Posterior vena cava (tissue), 2 donors: ENCODE measurements at regions not wholly inside any gene's neighbourhood (a gene's known extent, or its start where the extent isn't known, plus 50 kb on each side); places are given as distances from the start of the nearest gene placed in this dataset.

Experiments
- DNase-seq: peaks from one replicate; pipeline ENCODE4 v3.0.0-alpha.2; 2020; ENCODE audit warnings: low spot score
- intact Hi-C, 2 donors: fragments of 100-400 bp; cut with DNase I; formaldehyde crosslinking; loops; one replicate each; pipeline versions ENCODE4 v1.14.1 to v1.14.2; 2022 to 2023
- donor health status: DM: yes; HTN: yes; CAD: no.
- donor health status: DM: yes; HTN: yes; CAD: no.

DNA sequence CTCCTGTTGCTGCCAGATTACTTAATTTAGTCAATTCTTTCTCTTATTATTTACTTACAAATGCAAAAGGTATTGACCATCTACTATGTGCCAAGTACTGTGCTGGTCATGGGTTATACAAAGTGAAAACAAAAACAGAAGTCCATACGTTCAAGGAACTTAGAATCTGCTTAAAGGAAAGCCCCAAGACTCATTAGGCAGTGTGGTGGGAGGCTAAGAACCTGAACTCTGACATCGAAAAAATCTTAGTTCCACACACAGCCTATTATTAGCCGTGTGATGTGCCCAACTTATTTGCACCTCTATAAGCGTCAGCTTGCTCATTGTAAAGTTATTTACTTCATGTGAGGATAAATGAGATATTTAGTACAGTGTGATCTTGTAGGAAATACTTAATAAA is 227.4 kb upstream of the SORCS1 start:
- intact Hi-C loops, result no loop called here
- no peak for DNase-seq

DNA sequence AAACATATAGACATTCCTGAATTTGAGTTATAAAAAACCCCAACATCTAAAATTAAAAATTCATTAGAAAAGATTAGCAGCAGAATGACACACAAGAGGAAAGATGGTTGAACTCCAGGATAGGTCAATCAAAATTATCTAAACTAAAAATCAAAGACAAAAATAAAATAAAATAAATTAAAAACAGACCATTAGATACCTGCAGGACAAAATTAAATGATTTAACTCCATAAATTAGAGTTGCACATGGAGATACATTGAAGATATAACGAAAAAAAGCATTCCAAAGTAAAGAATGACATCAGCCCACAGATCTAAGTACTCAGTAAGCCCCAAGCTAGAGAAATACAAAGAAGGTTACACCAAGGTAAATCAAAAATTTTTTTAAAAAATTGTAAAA is 226.1 kb upstream of the SORCS1 start:
- DNase-seq, result no peak
- intact Hi-C loops, result no loop called here

DNA sequence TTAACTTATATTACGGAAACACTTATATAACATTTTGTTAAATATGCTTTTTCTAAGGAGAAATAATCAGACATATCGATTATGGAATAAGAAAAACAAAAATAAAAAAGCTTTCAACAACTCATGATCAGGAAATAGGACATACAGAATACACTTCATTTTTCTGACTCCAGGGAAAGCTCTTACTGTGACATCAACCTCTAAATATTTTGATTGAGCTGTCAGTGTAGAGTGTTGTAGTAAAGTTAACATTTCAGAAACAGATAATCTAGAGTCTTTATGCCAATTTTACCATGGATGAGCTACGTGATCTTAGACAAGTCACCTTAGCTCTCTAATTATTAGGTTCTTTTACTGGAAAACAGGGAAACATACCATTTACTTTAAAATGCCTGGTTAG is 218.9 kb upstream of the SORCS1 start:
- intact Hi-C loops, result no loop called here
- DNase-seq, result no peak

DNA sequence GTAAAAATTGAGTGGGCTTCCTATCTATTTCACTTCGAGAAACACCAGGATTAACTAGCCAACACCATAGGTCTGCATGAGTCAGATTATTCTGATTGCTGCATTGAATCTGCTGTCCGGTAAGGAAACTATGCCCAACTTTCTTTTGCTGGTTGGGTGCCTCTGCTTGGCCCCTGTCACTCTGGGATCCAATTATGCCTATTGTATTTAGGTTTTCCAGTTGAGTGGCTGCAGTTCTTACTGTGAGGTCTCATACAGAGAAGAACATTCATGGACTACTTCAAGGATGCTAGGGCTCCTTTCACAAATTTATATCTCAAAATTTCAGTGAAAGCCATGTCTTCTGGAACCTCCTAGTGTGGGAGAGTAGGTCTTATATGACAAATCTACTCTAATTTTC is 215.1 kb upstream of the SORCS1 start:
- DNase-seq, result no peak
- intact Hi-C loops, result no loop called here

DNA sequence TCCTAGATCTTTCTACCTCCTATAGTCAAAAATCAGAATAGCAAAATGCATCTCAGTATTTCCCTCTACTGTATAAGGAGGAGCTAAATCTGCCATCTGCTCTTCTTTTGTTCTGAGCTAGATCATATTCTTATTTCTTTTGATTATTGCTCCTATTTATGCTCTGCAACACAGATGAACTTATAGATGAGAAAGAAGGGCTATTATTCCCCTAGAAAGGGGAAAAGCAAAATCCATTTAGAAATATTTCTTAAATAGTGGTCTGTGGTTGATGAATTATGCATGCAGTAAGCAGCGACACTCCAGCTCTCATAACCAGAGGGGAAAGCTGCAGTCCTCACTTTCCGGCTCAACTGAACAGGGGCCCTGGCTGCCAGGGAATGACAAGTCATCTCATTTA is 207.3 kb upstream of the SORCS1 start:
- intact Hi-C loops, result no loop called here
- no peak for DNase-seq

DNA sequence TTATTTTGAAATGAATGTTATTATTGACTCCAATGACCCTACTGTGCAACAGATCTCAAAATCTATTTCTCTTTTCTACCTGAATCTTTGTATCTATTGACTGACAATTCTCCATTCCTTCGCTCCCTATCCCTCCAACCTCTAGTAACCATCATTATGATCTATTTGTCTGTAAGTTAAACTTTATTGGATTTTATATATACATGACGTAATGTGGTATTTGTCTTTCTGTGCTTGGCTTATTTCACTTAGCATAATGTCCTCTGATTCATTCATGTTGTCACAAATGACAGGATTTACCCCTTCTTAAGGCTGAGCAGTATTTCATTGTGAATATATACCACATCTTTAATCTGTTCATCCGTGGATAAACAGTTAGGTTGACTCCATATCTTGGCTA is 200.4 kb upstream of the SORCS1 start:
- intact Hi-C loops, result no loop called here
- DNase-seq, result no peak

DNA sequence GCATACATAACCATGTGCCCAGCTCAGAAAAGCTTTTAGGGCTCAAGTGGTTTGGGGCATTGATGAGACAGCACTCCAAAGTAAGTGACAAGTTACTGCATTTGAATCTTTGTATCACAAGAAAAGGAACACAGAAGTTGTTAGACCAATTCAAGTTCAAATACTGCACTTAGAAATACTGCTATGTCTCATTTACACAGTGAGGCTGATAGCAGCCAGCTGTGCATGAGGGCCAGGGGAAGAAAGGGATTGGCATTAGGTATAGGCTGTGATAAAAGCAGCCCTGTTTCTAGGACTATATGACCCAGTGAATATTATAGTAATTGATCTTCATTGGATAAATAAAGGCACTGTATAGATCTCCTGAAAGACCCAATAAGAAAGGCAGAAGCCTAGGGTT is 197.8 kb upstream of the SORCS1 start:
- intact Hi-C loops, result no loop called here
- DNase-seq, result no peak

DNA sequence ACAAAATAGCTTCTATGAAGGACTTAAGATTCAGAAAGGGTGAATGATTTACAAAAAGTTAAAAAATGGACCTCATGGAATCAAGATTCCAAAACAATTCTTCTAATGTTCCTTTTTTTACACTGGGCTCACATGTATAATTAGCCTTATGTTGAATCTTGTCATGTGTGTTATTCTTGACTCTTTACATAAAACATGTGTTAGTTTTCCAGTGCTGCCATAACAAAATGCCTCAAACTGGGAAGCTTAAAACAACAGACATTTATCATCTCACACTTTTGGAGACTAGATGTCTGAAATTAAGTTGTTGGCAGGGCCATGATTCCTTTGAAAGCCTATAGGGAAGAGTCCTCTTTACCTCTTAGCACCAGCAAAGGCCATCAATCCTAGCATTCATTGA is 192.5 kb upstream of the SORCS1 start:
- DNase-seq, result no peak
- intact Hi-C loops, result loop anchor here in 1 of 2 donors (5.0 kb wide), 1 partner anchor 1385 kb away; no protein-coding TSS in a partner anchor

DNA sequence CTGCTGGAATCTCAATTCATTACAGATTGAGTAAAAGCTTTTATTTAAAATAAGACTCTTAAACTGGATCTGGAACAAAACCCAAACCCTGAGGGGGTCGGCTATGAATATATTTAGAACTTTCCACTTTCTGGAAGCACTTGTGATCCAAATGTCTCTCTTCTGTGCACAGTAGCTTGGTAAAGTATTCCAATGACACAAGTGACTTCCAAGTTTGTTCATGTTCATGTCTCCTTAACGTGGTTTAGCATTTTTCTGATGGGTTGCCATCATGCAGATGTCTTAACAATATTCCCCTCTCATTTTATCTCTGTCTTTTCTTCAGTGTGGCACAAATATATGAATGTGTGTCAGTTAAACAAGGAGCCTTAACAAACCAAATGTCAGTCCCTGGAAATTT is 191.9 kb upstream of the SORCS1 start:
- DNase-seq, result no peak
- intact Hi-C loops, result loop anchor here in 1 of 2 donors (5.0 kb wide), 1 partner anchor 1386 kb away; no protein-coding TSS in a partner anchor

DNA sequence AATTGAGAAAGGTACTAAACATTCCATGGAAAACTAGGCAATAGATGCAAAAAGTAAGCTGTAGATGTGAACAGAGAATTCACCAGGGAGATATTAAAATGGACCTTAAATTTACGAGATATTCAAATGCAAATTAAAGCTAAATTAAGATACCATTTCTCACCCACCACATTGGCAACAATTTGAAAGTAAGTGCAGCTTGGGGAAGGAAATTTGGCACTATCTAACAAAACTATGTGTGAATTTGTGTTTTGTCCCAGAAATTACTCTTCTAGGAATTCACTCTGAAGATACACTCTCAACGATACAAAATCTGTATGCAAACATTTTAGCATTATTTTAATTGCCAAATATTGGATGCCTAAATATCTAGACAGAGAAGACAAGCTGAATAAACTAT is 178.2 kb upstream of the SORCS1 start:
- DNase-seq, result no peak
- intact Hi-C loops, result no loop called here

DNA sequence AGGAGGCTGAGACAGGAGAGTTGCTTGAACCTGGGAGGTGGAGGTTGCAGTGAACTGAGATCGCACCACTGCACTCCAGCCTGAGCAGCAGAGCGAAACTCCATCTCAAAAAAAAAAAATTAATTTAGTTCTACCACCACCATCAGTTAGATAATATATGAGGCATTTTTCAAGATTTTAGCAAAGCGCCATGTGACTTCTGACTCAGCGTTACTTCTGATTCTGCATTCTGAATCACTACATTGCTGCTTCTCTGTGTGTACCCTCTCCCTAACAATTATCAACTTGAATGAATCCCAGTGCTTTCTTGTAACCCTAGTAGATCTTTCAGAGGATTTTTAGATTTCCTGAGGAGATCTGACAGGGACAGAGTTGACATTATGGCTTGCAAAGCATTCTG is 176.8 kb upstream of the SORCS1 start:
- intact Hi-C loops, result no loop called here
- DNase-seq, result no peak

DNA sequence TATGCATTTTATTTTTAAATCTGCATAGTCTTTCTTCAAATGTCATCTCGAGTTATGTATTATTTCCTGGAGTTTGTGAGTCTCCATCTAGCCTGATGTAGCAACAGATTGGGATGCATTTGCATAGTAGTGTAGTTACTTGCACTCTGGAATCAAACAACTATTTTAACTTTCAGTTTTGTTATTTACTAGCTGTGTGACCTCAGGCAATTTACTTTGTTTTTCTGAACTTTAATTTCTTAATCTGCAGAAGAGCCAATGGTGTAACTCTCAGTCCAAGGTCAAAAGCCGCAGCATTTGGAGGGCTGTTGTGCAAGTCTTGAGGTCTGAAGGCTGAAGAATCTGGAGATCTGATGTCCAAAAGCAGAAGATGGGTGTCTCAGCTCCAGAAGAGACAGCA is 175.8 kb upstream of the SORCS1 start:
- DNase-seq, result no peak
- intact Hi-C loops, result no loop called here

DNA sequence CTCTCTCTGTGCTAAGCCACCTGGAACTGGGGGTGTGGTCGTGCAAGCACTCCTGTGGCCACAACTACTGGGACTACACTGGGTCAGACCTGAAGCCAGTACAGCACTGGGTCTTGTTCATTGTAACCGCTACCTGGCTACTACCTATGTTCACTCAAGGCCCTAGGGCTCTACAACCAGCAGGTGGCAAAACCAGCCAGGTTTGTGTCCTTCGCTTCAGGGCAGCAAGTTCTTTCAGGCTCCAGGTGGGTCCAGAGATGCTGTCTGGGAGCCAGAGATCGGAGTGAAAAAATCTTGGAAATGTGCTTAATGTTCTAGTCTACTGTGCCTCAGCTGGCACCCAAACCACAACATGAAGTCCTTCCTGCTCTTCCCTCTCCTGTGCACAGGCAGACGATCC is 171.6 kb upstream of the SORCS1 start:
- DNase-seq, result no peak
- intact Hi-C loops, result no loop called here

DNA sequence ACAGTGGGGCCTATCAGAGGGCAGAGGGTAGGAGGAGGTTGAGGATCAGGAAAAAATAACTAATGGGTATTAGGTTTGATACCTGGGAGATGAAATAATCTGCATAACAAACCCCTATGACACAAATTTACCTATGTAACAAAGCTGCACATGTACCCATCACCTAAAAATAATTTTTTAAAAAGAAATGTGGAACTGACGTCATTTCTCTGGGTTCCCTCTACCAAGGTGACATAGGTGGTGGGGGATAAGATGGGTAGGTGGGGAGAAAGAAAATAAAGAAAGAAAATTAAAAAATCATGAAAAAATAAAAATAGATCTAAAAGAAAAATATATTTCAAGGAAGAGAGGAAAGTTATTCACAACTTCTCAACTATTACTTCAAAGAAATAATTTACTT is 153.1 kb upstream of the SORCS1 start:
- DNase-seq, result no peak
- intact Hi-C loops, result no loop called here

DNA sequence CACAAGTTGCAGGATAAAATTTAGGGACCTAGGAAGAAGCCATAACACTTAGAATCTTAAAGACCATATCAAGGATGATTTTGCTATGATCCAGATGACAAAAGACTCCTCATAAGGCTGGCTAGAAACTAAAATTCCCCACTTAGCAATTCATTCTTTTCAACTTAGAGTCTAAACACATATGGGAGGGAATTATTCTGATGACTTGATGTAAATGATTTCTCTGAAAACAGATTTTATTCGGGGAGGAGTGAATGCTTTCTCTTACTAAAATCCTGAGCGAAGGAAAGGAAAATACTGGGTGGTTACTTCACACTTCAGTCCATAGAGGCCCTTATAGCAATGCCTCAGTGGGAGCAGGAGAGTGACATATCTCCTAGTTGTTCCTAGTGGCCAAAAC is 138.7 kb upstream of the SORCS1 start:
- no peak for DNase-seq
- intact Hi-C loops, result no loop called here

DNA sequence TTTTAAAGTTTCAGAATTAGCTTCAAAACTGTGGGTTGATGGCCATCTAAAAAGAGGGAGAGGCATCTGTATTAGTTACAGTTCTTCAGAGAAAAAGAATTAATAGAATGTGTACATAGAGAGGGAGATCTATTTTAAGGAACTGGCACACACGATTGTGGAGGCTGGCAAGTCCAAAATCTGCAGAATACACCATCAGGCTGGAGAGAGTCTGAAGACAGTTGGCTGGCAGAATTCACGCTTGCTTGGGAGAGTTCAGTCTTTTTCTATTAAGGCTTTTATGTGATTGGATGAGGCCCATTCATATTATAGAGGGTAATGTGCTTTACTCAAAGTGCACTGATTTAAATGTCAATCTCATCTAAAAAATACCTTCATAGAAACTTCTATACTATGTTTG is 135.1 kb upstream of the SORCS1 start:
- DNase-seq, result no peak
- intact Hi-C loops, result no loop called here

DNA sequence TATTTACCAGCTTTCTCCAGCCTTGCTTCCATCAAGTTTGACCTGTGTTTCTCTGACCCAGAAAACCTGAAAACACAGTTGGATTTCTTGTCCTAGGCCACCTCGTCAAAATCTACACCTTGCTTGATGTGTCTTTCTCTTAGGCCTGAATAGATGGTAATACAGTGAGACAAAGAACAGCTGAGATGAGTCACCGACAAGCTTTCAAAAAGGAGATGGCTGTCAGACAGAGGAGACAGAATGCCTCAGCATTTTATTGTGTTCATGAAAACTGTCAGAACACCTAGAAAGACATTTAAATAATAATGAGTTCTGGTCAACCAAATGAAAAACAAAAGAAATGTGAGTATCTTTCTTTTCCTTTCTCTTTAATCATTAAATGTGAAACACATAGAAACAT is 119.7 kb upstream of the SORCS1 start:
- DNase-seq, result no peak
- intact Hi-C loops, result no loop called here

DNA sequence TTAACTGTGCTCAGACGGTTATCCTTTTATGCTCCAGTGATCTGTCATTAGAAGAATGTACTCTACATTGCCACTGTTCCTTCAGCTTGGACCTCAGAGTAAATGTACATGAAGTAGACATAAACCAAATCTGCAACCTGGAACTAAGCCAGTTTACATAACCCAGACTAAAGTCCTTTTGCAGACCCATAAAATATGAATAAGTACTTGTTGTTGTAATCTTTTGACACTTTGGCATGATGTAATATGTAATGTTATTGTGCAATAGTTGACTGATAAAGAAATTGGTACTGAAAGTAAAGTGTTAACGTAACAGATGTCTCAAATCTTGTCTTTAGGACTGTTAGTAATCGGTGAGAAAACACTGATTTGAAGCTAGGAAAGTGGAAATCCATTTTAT is 115.8 kb upstream of the SORCS1 start:
- DNase-seq, result no peak

DNA sequence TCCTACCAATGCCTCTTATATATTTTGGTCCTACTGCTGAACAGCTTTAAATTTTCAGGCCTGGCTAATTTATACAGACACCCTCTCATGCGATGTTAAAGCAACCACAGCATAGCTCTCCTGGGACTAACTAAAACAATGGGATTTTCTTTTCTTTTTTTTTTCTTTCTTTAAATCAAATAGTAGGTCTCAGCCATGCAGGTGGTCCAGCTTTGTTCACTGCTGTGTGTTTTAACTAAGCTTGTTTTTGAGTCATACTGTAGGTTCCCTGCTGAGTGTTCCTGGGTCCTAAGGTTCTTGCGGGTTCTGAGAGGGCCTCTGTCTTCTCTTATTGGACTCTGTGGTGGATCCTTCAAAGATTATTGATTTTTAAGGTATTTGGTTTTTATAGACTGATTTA is 113.1 kb upstream of the SORCS1 start:
- DNase-seq, result no peak
- intact Hi-C loops, result no loop called here

More for the DNA sequence above, 115.8 kb upstream of the SORCS1 start:
- intact Hi-C loops, result no loop called here

DNA sequence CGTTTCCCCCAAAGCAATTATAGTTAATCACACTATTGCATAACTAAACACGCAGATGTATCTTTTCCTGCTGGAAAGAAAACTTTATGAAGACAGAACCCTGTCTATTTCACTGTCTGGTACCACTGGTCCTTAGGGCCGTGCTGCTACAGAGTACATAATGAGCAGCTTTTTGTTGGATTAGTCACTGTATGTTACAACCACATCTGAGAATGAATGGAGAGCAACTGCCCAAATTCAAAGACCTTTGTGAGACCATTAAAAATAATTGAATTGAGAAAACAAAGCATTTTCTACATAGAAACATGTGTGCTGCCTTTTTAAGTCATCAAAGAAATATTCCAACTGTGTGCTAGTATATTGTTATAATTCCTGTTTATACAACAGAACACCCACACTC is 111.3 kb upstream of the SORCS1 start:
- intact Hi-C loops, result no loop called here

DNA sequence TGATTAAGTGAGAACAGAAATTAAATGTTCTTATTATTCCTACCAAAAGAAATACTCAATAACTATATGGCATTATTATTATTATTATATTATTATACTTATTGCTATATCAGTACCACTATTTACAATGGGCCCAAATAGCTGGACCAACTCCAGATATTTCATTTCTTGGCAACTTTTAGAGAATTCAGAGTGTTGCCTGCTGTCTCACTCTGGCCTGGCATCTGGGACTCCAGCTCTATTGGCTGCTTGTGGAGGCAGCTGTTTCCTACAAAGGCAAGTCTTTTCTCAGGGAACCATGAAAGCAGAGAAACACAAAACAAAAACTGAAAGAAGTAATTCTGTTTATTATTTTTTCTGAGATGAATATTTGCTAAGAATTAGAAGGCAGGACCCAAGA is 105.1 kb upstream of the SORCS1 start:
- intact Hi-C loops, result no loop called here
- DNase-seq, result no peak

More for the DNA sequence above, 111.3 kb upstream of the SORCS1 start:
- no peak for DNase-seq

DNA sequence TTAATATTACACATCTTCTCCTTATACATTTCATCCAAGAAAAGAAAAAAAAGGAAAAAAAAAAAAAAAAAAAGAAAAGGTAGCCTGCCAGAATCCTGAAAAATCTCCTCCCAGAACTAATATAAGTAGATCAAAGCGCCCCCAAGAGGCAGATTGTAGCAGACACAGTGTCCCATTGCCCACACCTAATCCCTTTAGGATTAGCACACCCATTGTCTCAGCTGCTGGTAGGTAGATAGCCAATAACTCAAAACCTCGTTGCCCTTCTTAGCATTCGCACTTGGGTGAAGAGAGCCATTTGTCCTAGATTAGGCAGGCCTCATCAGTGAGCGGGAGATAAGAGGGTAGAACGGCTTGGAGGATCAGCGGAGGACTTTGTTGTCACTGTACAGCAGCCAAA is 100.2 kb upstream of the SORCS1 start:
- DNase-seq, result no peak
- intact Hi-C loops, result no loop called here

DNA sequence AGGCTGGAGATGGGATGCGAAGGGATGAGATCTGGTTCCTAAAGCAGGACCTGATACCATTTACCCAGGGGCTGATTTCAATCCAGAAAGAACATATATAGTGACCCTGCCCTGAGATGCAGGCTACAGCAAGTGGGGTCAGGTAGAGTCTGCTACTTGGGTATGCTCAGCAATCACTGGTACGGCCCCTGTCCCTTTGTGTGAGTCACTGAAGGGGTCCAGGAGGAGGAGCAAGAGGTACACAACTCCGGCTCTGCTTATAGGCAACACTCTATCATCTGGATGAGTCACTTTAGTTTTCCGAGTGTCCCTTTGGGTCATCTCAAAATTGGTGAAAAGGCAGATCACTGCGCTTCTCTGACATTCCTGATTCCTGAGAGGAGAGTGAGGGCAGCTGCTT is 79.6 kb upstream of the SORCS1 start:
- intact Hi-C loops, result no loop called here

More for the DNA sequence above, 79.6 kb upstream of the SORCS1 start:
- no peak for DNase-seq
